Kidney epithelial cell (primary cell): ENCODE measurements at regions not wholly inside any gene's neighbourhood (a gene's known extent, or its start where the extent isn't known, plus 50 kb on each side); places are given as distances from the start of the nearest gene placed in this dataset.

Source experiments
- DNase-seq: peaks from one replicate; pipeline ENCODE4 v3.0.0-alpha.2; 2010; ENCODE audit warnings: low read depth
- H3K27me3 ChIP-seq: 2 replicates; pipeline ENCODE4 v1.6.0; 2011; ENCODE audit warnings: low read length; ENCODE audit not compliant: control insufficient read depth, insufficient read depth
- H3K36me3 ChIP-seq: 2 replicates; pipeline ENCODE4 v1.5.1; 2011; ENCODE audit warnings: low read length; ENCODE audit not compliant: control insufficient read depth, insufficient read depth
- H3K4me3 ChIP-seq: 2 replicates; pipeline ENCODE4 v1.5.1; 2011; ENCODE audit warnings: low read depth, mild to moderate bottlenecking, control low read depth, low read length
- TF ChIP-seq, protein P1 (sequence below): IDR thresholded peaks from 2 replicates; pipeline ENCODE4 v1.5.1; 2011; ENCODE audit warnings: mild to moderate bottlenecking, moderate library complexity, low read length, control low read depth, inconsistent platforms; ENCODE audit not compliant: insufficient read depth, poor library complexity, severe bottlenecking

DNA sequence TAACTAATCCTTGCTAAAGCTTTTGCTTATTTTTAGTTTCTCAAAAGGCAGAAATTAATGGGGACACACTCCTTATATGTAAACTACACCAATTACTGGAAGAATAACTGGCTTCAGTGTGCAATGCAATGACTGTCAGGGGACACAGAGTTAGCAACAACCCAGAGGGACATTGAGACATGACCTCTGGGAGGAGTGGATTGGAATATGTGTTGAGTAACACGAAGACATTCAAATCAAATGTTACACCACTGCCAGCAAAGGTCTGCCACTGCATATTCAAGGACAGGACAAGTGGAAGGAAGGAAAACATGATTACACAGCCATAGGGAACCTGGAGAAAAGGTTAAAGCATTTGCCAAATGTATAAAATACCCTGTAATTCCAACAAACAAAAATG lies 240.1 kb upstream of the FSTL5 start:
- TF ChIP-seq, protein P1, sequence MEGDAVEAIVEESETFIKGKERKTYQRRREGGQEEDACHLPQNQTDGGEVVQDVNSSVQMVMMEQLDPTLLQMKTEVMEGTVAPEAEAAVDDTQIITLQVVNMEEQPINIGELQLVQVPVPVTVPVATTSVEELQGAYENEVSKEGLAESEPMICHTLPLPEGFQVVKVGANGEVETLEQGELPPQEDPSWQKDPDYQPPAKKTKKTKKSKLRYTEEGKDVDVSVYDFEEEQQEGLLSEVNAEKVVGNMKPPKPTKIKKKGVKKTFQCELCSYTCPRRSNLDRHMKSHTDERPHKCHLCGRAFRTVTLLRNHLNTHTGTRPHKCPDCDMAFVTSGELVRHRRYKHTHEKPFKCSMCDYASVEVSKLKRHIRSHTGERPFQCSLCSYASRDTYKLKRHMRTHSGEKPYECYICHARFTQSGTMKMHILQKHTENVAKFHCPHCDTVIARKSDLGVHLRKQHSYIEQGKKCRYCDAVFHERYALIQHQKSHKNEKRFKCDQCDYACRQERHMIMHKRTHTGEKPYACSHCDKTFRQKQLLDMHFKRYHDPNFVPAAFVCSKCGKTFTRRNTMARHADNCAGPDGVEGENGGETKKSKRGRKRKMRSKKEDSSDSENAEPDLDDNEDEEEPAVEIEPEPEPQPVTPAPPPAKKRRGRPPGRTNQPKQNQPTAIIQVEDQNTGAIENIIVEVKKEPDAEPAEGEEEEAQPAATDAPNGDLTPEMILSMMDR = no peak
- no peak for DNase-seq
- H3K4me3 ChIP-seq = no peak overlapping the region

DNA sequence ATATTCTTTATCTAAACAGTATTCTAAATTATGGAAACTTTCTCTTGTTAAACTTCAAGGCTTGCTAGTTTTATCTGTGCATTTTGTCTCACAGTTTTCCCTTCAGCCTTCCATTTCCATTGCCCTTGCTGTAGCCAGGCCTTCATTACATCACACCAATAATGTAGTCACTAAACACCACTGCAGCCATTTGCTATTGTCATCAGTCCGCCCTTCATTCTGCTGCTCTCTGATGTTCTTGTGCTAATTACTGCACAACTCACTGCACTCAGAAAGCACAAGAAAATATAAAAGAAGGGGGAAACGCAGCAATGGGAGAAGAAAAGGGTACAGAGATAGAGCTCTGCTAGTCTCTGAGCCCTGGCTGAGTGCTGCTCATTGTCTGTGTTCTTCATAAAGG lies 239.6 kb upstream of the FSTL5 start:
- H3K27me3 ChIP-seq = no peaks in the 10 kb centered on the region
- no peak overlapping the region for H3K4me3 ChIP-seq
- no peak for DNase-seq
- no peaks in the 10 kb centered on the region for H3K36me3 ChIP-seq
- TF ChIP-seq, protein P1 = no peak

More for the DNA sequence above, 240.1 kb upstream of the FSTL5 start:
- H3K36me3 ChIP-seq = no peaks in the 10 kb centered on the region
- H3K27me3 ChIP-seq = no peaks in the 10 kb centered on the region

DNA sequence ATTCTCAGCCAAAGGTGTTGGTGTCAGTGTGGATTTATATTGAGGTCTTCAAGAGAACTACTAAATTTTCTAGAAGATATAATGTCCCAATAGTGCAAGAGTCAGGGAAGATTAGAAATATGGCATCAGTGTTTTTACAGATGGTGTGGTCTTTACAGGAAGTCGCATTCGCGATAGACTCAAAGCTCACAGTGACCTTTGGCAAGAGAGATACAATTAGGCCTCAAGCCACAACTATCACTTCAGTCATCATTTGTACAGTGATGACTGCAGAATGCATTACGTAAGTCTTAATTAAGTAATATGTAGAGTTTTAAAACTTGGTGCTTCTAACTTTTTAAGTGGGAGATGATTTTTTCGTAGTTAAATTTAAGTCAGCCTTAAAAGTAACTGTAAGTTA lies 237.2 kb upstream of the FSTL5 start:
- Histone ChIP-seq H3K36me3 (no peaks in the 10 kb centered on the region), H3K4me3 (no peak overlapping the region), H3K27me3 (no peaks in the 10 kb centered on the region)
- no peak for DNase-seq
- TF ChIP-seq, protein P1 = no peak

DNA sequence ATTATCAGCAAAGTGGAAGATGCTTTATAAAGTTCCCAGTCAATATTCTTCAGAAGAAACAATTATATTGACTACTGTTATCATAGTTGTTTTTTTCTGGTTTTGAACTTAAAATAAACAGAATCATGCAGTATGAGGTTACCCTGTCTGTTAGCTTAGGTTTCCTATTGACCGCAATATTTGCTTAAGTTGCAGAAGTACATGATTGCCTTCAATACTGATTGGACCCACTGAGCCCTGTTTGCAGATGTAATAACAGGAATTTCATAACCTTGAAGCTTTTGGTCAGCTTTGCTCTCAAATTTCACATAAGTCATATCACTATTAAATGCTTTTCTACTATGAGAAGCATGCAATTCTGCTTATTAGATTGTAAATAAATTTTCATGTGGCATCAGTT lies 229.1 kb upstream of the FSTL5 start:
- no peak for DNase-seq
- H3K27me3 ChIP-seq = no peaks in the 10 kb centered on the region
- TF ChIP-seq, protein P1 = no peak
- no peaks in the 10 kb centered on the region for H3K36me3 ChIP-seq
- no peak overlapping the region for H3K4me3 ChIP-seq

DNA sequence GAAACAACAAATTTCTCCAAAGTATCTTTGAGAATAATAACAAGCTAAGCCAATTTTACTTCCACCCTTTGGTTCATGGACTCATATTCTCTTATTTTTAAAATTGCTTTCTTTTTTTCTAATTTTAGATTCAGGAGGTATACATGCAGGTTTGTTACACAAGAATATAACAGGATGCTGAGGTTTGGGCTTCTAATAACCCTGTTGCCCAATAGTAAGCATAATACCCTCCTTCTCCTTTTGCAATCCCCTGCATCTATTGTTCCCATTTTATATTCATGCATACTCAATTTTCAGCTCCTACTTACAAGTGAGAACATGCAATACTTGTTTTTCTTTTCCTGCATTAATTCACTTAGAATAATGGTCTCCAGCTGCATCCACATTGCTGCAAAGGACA lies 202.3 kb upstream of the FSTL5 start:
- no peak for DNase-seq
- H3K36me3 ChIP-seq = no peaks in the 10 kb centered on the region
- no peak overlapping the region for H3K4me3 ChIP-seq
- TF ChIP-seq, protein P1 = no peak
- H3K27me3 ChIP-seq = no peaks in the 10 kb centered on the region

DNA sequence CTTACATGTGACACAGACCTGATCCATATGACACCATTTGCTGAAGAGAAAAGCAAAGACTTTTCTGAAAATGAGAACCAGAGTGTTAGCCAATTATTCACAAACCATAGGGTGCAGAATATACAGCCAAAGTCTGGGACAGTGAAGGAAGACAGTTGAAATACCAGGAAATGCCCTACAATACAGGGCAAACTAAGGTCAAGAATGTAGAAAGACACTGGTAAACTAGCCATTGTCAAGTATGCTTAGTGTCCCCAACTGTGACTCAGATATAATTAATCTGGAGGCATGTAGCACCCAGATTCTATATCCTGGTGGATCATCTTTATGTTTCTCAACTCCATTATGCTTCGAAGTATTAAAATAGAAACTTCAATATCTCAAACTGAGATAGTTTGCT lies 200.9 kb upstream of the FSTL5 start:
- no peak overlapping the region for H3K4me3 ChIP-seq
- no peak for DNase-seq
- TF ChIP-seq, protein P1 = no peak
- H3K36me3 ChIP-seq = no peaks in the 10 kb centered on the region
- H3K27me3 ChIP-seq = no peaks in the 10 kb centered on the region
